Nucleus accumbens (tissue), 56 donors: ENCODE measurements at regions not wholly inside any gene's neighbourhood (a gene's known extent, or its start where the extent isn't known, plus 50 kb on each side); places are given as distances from the start of the nearest gene placed in this dataset.
"Not testable (repeated sequence)": the region's sequence is repeated elsewhere in the genome, so short reads cannot be mapped to it uniquely, and the experiment has no call there.

ENCODE experiments used
- DNase-seq, 56 donors: peaks; one replicate each; lab custom pipeline; 2025; lab: John Stamatoyannopoulos, UW

GRCh38 chr4:156128616-156129015 is 174.9 kb upstream of the CTSO start:
- no peak for DNase-seq

- DNase-seq = no peak
These were observed 165.0 kb upstream of the CTSO start for GRCh38 chr4:156118507-156119220.

GRCh38 chr4:156117743-156118142 is 164.1 kb upstream of the CTSO start:
- no peak for DNase-seq

- no peak for DNase-seq
These were observed 163.3 kb upstream of the CTSO start for GRCh38 chr4:156116991-156117390.

- no peak for DNase-seq
These were observed 159.6 kb upstream of the CTSO start for GRCh38 chr4:156113138-156113765.

- no peak for DNase-seq
These were observed 158.0 kb upstream of the CTSO start for GRCh38 chr4:156111686-156112085.

- no peak for DNase-seq
These were observed 156.6 kb upstream of the CTSO start for GRCh38 chr4:156109943-156110900.

- DNase-seq = not testable (repeated sequence)
These were observed 155.4 kb upstream of the CTSO start for GRCh38 chr4:156109087-156109486.

GRCh38 chr4:156103311-156103710 is 149.6 kb upstream of the CTSO start:
- no peak for DNase-seq

- DNase-seq = no peak
These were observed 148.7 kb upstream of the CTSO start for GRCh38 chr4:156102411-156102810.

GRCh38 chr4:156101571-156101970 is 147.9 kb upstream of the CTSO start:
- no peak for DNase-seq

GRCh38 chr4:156100651-156101050 is 147.0 kb upstream of the CTSO start:
- DNase-seq = no peak

GRCh38 chr4:156098805-156099204 is 145.1 kb upstream of the CTSO start:
- DNase-seq = no peak

GRCh38 chr4:156085100-156085499 is 131.4 kb upstream of the CTSO start:
- DNase-seq = no peak

- DNase-seq = no peak
These were observed 130.7 kb upstream of the CTSO start for GRCh38 chr4:156084373-156084772.

- DNase-seq = no peak
These were observed 120.3 kb upstream of the CTSO start for GRCh38 chr4:156073976-156074375.

GRCh38 chr4:156060661-156061060 is 107.0 kb upstream of the CTSO start:
- no peak for DNase-seq

GRCh38 chr4:156053174-156053573 is 99.5 kb upstream of the CTSO start:
- no peak for DNase-seq

GRCh38 chr4:156052116-156052515 is 98.5 kb upstream of the CTSO start:
- DNase-seq = no peak

GRCh38 chr4:156038772-156039171 is 85.1 kb upstream of the CTSO start:
- DNase-seq = no peak

- no peak for DNase-seq
These were observed 82.8 kb upstream of the CTSO start for GRCh38 chr4:156036496-156036895.
